ENCODE measurements at regions not wholly inside any gene's neighbourhood (a gene's known extent, or its start where the extent isn't known, plus 50 kb on each side); places are given as distances from the start of the nearest gene placed in this dataset.

DNA sequence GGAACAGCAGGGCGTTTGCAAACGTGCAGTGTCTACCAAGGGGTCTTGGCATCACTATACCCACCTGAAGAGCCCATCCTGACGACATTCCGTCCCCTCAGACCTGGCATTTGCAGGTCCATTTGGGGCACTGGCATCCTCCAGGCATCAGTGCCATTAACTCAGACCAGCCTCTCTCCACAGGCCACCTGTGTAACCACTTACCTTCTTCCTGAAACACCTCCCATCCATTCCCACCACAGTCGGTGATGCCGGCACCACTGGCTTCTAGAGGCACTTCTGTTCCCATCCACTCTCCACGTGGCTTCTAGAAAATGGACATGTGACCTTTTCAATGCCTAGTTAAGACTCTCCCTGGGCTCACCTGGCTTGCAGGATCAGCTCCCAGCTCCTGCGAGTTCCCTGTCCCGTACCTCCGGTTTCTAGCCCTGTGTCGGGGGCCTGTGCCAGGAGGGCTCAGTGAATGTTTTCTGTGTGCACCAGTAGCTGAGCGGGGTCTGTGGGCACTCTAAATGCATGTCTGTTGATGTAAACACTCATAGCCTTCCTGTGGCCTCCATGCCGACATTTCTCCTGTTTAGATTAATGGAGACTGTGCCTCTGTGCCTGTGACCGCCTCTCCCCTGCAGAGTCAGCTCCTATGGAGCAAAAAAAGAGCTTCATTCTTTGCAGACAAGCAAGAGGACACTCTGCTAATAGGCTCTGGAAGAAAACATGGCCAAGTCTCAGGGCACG is 458.0 kb upstream of the HS6ST1 start:
- DNase-seq (ENCODE audit: low spot score): no peak

DNA sequence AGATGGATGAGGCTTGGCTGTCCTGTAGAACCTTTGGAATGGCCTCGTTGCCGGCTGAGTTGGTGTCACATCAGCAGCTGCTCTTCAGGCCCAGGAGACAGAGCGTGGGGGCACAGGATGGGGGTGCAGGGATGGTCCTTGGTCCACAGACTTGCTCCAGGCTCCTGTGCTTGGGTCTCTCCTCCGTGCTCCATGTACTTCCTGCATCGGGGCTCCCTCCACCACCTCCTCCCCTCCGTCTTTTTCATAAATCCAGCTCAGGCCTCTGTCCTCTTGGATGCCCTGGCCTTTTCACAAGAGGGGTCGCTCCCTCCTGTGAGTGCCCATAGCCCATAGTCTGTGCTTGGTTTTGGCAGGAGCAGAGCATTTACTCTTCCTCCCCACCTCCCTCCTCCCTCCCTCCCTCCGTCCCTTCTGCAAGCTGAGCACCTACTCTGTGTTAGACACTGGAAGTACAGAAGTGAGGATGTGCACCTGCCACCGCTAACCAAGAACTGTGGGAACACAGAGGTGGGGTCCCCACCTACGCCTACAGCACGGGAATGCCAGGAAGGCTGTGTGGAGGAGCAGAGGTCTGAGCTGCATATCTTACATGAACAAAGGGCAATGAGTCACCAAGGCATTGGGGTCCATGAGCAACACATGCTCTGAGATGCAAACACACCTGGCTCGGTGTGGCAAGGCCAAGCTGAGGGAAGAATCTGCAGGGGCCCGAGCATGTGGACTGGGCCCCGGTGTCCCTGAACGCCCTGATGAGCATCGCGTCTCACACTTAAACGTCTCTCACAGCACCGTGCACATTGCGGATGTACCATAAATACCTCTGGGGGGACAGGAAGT is 458.7 kb upstream of the HS6ST1 start:
- DNase-seq (ENCODE audit: low spot score): no peak

DNA sequence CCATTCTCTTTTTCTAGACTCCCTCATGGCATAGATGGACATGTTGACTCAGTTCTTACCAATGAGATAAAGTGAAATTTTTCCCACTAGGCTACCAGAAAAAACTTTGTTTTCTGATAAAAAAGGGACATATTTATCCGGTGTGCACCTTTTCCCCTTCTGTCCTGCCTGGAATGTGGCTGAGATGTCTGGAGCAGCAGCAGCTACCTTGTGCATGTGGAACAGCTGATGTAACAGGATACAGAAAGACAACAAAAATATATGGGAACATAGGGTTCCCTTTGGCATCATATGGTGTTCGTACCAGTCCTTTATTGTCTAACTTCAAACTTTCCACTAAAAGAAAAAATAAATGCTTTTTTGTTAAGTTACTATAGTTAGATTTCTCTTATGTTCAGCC is 460.2 kb upstream of the HS6ST1 start:
- no peak for DNase-seq (ENCODE audit: low spot score)

DNA sequence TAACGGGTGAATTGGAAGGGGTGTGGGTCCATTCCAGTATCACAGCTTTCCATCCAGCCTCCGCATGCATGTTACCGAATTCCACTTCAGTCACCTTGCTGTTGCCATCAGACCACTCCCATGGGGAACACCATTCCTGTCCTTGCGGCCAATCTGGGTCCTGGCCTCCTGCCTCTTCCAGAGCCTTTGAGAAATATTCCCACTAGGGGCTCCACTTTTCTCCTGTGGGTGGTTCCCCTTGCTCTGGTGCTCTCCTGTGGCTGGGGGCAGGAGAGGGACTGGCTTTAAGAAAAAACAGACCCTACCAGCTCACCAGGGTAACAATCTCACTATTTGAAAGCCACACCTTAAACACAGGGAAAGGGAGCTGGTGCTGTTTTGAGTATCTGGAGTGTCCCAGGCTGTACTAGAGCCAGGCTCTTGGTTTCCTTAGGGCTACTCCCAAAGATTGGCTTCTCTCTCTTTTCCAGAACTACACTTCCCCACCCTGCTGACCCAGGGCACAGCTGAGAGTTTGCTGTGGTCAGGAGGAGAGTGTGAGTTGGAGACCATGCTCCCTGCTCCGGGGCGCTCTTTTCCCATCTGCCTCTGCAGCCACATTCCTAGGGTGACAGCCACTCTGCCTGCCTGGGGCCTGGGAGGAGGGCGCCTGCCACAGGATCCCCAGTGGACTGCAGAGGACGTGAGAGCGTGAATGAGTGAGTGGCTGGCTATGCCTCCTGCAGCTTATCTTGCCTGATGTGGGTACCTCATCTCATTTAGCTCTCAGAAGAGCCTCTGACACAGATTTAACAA is 460.8 kb upstream of the HS6ST1 start:
- DNase-seq (ENCODE audit: low spot score): no peak

DNA sequence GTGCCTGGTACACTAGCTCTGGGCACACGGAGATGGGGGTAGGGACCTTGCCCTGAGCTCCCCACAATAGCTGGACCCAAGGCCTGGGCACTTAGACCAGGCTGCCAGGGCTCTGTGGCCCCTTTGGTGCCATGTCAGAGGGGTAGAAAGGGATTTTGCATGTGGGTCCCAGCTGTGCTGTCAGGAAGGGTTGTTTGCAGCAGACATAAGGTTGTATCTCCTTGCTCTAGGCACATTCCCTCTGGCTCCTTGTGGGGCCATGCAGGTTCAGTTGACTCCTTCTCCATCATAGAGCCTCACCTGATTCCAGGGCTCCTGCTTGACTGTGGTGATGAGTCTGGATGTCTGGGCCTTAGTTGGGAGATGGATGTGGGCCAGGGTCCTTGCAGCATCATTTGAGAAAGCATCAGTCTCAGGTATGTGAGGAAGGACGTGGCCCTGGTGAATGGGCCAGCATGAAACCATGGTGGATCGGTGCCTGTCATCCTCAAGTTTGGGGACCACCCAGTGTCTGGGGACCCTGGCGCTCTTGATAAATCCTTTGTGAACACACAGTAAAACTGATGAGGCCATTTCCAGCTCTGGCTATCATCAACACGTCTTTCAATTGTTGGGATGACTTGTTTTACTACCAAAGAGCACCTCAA is 461.9 kb upstream of the HS6ST1 start:
- DNase-seq (ENCODE audit: low spot score): no peak

DNA sequence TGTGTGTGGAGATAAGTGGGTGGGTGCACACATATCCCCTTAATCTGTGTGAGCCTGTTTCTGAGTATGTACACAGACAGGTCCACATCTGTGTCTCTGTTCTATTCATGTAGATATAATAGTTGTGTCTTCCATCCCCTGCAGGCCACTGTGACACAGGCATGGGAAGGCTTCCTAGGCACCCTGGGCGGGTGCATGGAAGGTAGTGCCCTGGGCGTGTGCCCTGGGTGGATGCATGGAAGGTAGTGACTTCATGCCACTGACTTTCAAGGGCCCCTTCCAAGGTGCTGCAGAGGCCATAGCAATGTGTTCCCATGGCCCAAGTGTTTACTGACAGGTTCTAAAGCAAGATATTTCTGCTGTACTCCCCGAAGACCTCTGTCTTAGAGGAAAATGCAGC is 462.5 kb upstream of the HS6ST1 start:
- no peak for DNase-seq (ENCODE audit: low spot score)

DNA sequence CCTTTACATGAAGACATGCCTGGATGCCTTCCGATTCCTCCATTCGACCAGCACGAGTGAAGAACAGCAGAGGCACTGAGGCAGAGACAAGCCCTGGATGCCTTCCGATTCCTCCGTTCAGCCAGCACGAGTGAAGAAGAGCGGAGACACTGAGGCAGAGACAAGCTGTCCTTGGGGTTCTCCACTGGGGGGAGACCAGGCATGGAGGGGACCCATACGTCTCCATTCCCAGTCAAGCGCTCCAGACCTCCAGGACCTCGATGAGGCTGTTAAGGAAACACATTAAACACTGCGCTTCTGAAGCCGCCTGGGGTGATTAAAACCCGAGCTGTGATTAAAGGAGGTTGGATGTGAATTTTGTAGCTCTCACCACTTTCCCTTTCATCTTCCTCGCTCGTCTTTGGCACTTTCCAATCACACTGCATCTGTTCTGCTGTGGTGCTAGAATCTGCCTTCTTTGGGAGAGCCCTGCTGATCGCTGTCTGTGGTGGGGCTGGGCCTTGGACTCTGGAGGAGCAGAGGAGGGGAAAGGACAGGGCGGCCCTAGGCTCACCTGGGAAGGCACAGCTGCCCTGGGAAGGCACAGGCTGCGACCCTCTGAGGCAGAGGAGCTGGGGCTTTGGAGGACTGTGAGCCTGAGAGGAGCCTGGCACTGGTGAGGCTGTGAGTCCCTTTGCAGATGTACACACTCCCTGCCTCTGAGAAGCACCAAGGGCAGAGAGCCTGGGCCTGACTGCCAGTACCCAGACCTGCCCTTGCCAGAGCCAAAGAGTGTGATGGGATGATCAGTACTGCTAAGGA is 463.1 kb upstream of the HS6ST1 start:
- DNase-seq (ENCODE audit: low spot score): no peak

GRCh38 chr2:128782411-128783192 is 463.9 kb upstream of the HS6ST1 start:
- DNase-seq (ENCODE audit: low spot score): no peak

GRCh38 chr2:128783193-128783671 is 464.6 kb upstream of the HS6ST1 start:
- DNase-seq (ENCODE audit: low spot score): no peak

GRCh38 chr2:128783896-128784295 is 465.2 kb upstream of the HS6ST1 start:
- no peak for DNase-seq (ENCODE audit: low spot score)

DNA sequence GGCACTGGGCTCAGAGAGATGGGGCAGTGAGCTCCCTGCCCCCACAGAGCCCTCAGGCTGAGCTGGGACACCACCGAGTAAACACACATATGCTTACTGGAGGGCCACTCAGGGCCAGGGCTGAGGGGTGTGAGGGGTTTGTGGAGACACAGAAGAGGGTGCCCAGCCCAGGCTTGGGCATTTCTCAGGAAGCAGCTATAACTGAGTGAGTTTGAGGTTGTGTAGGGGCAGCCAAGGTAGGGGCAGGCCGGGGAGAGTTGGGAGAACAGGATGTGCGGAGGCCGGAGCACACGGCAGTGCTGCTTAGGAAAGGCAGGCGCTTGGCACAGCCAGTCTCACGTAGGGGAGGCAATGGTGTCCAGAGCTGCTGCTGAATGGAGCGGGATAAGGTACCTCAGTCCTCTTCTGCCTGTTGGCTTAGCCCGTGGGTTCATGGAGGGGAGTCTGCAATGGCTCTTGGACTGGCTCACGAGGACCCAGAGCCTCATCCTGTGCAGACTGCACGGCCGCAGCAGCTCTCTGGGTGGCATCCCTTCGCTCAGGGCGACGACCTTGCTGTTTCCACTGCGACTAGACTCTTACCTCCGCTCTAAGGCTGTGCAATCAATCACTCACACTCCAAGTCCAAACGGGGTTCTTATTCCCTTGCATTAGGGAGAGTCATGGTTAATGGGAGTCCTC is 466.1 kb upstream of the HS6ST1 start:
- DNase-seq (ENCODE audit: low spot score): no peak

- no peak for DNase-seq (ENCODE audit: low spot score)
Measured at GRCh38 chr2:128786316-128786715, 467.6 kb upstream of the HS6ST1 start.

- DNase-seq (ENCODE audit: low spot score): no peak
Measured at GRCh38 chr2:128786741-128787478, 468.2 kb upstream of the HS6ST1 start.

DNA sequence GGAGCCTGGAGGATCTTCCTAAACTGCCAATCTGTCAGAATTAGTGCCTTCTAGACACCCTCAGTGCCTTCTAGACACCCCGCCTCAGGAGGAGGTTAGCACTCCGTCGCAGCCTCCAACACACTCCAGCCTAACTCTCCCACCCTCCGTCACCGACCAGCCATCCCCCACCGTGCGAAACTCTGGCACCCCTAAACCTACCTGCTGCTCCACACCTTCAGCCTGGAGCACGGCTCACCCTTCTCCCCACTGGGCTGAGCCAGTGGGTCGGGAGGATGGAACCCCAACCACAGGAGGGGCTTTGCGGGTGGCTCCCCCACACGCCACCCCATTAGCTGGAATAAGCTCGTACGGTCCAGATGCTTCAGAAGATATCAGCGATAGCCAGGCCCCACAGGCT is 468.9 kb upstream of the HS6ST1 start:
- DNase-seq (ENCODE audit: low spot score): no peak

DNA sequence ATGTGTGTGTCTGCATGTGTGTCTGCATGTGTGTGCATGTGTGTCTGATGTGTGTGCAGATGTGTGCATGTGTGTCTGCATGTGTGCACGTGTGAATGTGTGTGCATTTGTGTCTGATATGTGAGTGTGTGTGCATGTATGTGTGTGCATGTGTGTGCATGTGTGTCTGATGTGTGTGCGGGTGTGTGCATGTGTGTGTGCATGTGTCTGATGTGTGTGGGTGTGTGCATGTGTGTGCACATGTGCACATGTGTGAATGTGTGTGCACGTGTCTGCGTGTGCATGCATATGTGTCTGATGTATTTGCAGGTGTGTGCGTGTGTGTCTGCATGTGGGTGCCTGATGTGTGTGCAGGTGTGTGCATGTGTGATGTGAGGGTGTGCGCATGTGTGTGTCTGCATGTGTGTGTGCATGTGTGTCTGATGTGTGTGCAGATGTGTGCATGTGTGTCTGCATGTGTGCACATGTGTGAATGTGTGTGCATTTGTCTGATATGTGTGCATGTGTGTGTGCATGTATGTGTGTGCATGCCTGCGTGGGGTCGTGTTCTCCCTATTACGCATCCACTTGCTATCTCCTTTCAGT is 470.1 kb upstream of the HS6ST1 start:
- no peak for DNase-seq (ENCODE audit: low spot score)

GRCh38 chr2:128789221-128789620 is 470.6 kb upstream of the HS6ST1 start:
- no peak for DNase-seq (ENCODE audit: low spot score)

- no peak for DNase-seq (ENCODE audit: low spot score)
Measured at GRCh38 chr2:128789776-128790455, 471.2 kb upstream of the HS6ST1 start.

DNA sequence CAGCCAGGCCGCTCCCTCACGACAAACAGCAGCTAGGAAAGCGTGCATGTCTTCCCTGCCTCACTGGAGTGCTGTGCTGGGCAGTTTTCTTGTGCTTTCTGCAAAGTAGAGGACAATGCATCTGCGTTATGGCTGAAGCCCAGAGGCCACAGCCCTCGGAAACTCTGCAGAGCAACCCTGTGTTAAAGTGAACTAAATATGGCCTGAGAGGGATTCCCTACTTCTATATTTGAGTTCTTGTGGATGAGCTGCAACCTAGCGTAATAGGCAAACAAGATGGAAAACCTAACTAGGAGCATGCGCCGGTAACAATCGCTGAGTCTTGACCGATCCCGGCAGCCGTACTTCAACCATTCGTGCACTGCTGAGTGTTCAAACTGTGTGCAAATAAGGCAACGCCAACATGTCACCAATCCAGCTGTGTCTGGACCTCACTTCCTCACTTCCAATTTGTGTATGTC is 471.9 kb upstream of the HS6ST1 start:
- no peak for DNase-seq (ENCODE audit: low spot score)

Data from putamen (tissue), 1 donor.